ENCODE measurements at regions not wholly inside any gene's neighbourhood (a gene's known extent, or its start where the extent isn't known, plus 50 kb on each side); places are given as distances from the start of the nearest gene placed in this dataset.

- H3K36me3 ChIP-seq, result no peaks in the 10 kb centered on the region
- DNase-seq, result no peak
- H3K27me3 ChIP-seq, result peaks cover 0 to 82% (median 0%) of the 10 kb centered on the region in 4 donors
- intact Hi-C loops (cut with DNase I), result no loop called here
- peaks cover 0 to 4% (median 0%) of the 10 kb centered on the region in 3 donors for H3K4me1 ChIP-seq
- H3K4me3 ChIP-seq, result no peak overlapping the region
- no peaks in the 10 kb centered on the region for H3K9me3 ChIP-seq
- TF ChIP-seq POLR2A (IDR thresholded peaks at IDR 0.05) (no peak), CTCF (IDR thresholded peaks at IDR 0.05) (peak; percentile 27 to 84 (median 72))
- 38 to 49% methylated on average over 11 to 12 of the region's 13 CpGs for WGBS, 2 donors
- H3K27ac ChIP-seq, result no peak overlapping the region
These were observed 175.3 kb downstream of the INHBB start for GRCh38 chr2:120520929-120521912.

- peaks cover 0 to 4% (median 0%) of the 10 kb centered on the region in 3 donors for H3K4me1 ChIP-seq
- no peaks in the 10 kb centered on the region for H3K9me3 ChIP-seq
- intact Hi-C loops (cut with DNase I), result no loop called here
- WGBS, 2 donors, result 52 to 54% methylated on average over 15 to 29 of the region's 33 CpGs
- peaks cover 0 to 81% (median 0%) of the 10 kb centered on the region in 4 donors for H3K27me3 ChIP-seq
- no peak overlapping the region for H3K4me3 ChIP-seq
- H3K27ac ChIP-seq, result no peak overlapping the region
- H3K36me3 ChIP-seq, result no peaks in the 10 kb centered on the region
- TF ChIP-seq POLR2A (IDR thresholded peaks at IDR 0.05) (no peak), CTCF (IDR thresholded peaks at IDR 0.05) (no peak)
- DNase-seq, result no peak
These were observed 176.3 kb downstream of the INHBB start for GRCh38 chr2:120522151-120522751.

- Histone ChIP-seq H3K4me3 (no peak overlapping the region), H3K9me3 (no peaks in the 10 kb centered on the region), H3K27me3 (peaks cover 0 to 84% (median 0%) of the 10 kb centered on the region in 4 donors), H3K4me1 (peaks cover 0 to 7% (median 4%) of the 10 kb centered on the region in 3 donors), H3K27ac (no peak overlapping the region), H3K36me3 (no peaks in the 10 kb centered on the region)
- intact Hi-C loops (cut with DNase I), result no loop called here
- TF ChIP-seq POLR2A (IDR thresholded peaks at IDR 0.05), result no peak
- TF ChIP-seq CTCF (IDR thresholded peaks at IDR 0.05), result no peak
- 97 to 100% methylated on average over 3 to 5 of the region's 5 CpGs for WGBS, 2 donors
- DNase-seq, result no peak
These were observed 177.8 kb downstream of the INHBB start for GRCh38 chr2:120523766-120524165.

GRCh38 chr2:120524174-120524573 is 178.2 kb downstream of the INHBB start:
- no peak for DNase-seq
- WGBS, 2 donors, result 80 to 94% methylated on average over 4 to 7 of the region's 9 CpGs
- peaks cover 0 to 80% (median 0%) of the 10 kb centered on the region in 4 donors for H3K27me3 ChIP-seq
- H3K4me1 ChIP-seq, result peaks cover 0 to 7% (median 4%) of the 10 kb centered on the region in 3 donors
- H3K36me3 ChIP-seq, result no peaks in the 10 kb centered on the region
- intact Hi-C loops (cut with DNase I), result no loop called here
- H3K9me3 ChIP-seq, result no peaks in the 10 kb centered on the region
- TF ChIP-seq CTCF (IDR thresholded peaks at IDR 0.05) (no peak), POLR2A (IDR thresholded peaks at IDR 0.05) (no peak)
- H3K4me3 ChIP-seq, result no peak overlapping the region
- no peak overlapping the region for H3K27ac ChIP-seq

Data from esophagus squamous epithelium (tissue), 5 donors.